ENCODE measurements at regions not wholly inside any gene's neighbourhood (a gene's known extent, or its start where the extent isn't known, plus 50 kb on each side); places are given as distances from the start of the nearest gene placed in this dataset.

DNA sequence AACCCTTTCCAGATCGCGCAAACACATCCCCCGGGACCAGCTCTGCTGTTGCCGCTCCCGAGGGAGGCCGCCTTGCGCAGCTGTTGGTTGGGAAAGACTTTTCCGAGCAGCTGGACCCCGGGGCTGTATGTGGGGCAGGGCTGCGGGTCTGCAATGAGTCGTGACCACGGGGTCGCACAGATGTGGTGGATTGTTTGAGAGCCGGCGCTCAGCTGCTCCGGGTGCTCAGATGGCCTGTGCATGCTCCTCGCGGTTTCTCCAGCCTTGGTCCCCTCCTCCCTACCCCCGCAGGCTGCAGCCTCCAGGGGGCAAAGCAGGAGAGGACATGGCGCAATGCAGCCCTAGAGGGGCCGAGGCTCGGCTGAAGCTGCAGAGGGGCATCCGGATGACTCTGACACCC is 105.2 kb upstream of the OTOS start:
- H3K27me3 Mint-ChIP-seq, result peaks cover 35% of the 10 kb centered on the region
- no peaks in the 10 kb centered on the region for H3K36me3 Mint-ChIP-seq (ENCODE audit: low read depth)
- DNase-seq, result no peak
- no peak for ATAC-seq
- no peaks in the 10 kb centered on the region for H3K4me1 Mint-ChIP-seq
- no peak overlapping the region for H3K27ac Mint-ChIP-seq
- no peak overlapping the region for H3K4me3 Mint-ChIP-seq
- H3K9me3 ChIP-seq (ENCODE audit: control insufficient read depth, low read length, poor library complexity, severe bottlenecking), result no peaks in the 10 kb centered on the region

DNA sequence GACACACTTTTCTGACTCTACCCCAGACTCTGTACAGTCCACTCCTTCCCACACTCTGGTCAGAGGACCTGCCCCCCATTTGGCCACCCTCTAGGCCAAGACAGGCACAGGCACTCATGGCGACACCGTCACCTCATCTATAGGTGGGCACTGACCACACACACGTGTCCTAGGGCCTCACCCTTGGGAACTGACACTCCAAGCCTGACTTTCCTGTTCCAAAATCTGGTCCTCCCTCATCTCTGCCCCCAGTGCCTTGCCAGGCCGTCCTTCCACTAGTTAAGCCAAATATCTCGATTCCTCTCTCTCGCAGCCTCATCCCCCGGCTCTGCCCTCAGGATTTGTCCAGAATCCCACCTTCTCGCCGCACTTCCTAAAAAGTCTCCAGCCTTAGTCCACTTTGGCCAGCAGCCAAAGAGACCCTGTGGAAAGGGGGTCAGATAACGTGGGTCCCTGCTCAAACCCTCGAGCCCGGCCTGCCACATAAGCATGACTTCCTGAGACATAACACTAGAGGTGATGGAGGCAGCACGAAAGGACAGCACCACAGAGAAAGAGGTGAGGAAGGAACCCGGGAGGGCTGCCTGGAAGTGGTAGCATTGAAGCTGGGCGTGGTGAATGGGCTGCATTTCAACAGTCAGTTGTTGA is 105.8 kb upstream of the OTOS start:
- ATAC-seq (no peak), DNase-seq (no peak)
- peaks cover 30% of the 10 kb centered on the region for H3K27me3 Mint-ChIP-seq
- no peak overlapping the region for H3K4me3 Mint-ChIP-seq
- no peak overlapping the region for H3K27ac Mint-ChIP-seq
- H3K9me3 ChIP-seq (ENCODE audit: control insufficient read depth, low read length, poor library complexity, severe bottlenecking), result no peaks in the 10 kb centered on the region
- H3K4me1 Mint-ChIP-seq, result no peaks in the 10 kb centered on the region
- H3K36me3 Mint-ChIP-seq (ENCODE audit: low read depth), result no peaks in the 10 kb centered on the region

DNA sequence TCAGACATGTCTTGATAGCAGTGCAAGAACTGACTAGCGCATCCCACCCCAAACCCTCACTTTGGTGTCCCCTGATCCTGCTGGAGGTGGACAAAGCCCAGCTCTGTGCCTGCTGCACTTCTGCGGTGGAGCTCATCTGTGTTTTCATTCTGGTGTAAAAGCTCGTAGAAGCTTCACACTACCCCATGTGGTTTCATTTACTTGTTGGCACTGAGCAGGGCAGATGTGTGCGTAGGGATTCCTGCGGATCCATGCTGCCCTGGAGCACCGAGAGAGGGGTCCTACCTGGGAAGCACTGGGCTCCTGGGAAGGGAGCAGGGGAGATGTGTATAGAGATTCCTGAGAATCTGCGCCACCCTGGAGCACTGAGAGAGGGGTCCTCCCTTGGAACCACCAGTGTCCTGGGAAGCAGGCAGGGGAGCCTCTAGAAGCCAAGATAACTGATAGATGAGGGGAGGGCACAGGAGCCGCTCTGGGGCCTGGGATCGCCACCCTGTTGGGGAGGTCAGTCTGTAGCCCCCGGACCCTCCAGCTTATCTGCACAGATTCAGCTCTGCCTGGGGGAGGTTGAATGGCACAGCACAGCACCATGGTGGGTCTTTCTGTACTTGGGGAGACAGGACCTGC is 106.9 kb upstream of the OTOS start:
- no peak overlapping the region for H3K27ac Mint-ChIP-seq
- ATAC-seq, result no peak

DNA sequence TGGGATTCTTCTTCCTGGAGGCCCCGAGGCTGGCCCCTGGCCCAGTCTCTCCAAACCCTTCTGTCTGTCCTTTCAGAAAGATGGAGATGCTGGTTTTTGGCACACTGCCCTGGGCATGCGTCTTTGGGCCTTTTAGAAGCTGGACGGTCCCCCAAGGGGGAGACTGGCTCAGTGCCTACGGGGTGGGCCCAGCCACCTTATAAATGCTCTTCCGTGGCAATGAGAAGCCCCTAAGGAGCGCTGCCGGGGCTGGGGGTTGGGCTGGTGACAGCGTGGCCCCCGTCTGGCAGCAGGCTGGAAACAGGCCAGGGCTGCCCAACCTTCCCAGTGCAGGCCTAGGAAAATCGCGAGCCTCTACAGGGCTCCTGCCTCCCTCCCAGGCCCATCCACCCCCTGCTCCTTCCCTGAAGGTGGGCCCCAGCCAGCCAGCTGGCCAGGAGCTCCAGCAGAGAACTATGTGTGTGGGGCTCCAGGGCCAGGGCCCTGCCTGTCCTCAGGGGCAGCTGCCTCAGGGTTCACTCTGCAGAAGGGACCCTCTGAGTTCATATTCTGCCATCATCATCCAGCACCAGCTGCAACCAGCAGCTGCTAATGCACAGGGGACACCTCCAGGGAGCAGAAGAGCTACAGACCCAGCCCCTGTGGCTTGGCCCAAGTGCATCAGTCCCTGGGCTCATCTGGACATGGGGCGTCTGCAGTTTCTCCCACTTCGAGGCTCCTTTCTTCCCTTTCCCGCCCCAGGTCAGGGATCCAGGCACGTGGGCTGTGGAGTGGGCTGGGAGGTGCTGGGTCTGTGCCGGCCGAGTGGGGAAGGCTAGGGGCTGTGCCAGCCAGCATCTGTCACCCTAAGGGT is 107.6 kb upstream of the OTOS start:
- no peak overlapping the region for H3K4me3 Mint-ChIP-seq
- no peaks in the 10 kb centered on the region for H3K9me3 ChIP-seq (ENCODE audit: control insufficient read depth, low read length, poor library complexity, severe bottlenecking)
- ATAC-seq (no peak), DNase-seq (no peak)
- H3K4me1 Mint-ChIP-seq, result no peaks in the 10 kb centered on the region
- H3K36me3 Mint-ChIP-seq (ENCODE audit: low read depth), result no peaks in the 10 kb centered on the region
- no peak overlapping the region for H3K27ac Mint-ChIP-seq
- peaks cover 35% of the 10 kb centered on the region for H3K27me3 Mint-ChIP-seq

More for the DNA sequence above, 106.9 kb upstream of the OTOS start:
- Mint-ChIP-seq H3K4me3 (no peak overlapping the region), H3K36me3 (ENCODE audit: low read depth) (no peaks in the 10 kb centered on the region), H3K27me3 (peaks cover 29% of the 10 kb centered on the region), H3K4me1 (no peaks in the 10 kb centered on the region)
- no peaks in the 10 kb centered on the region for H3K9me3 ChIP-seq (ENCODE audit: control insufficient read depth, low read length, poor library complexity, severe bottlenecking)
- no peak for DNase-seq

DNA sequence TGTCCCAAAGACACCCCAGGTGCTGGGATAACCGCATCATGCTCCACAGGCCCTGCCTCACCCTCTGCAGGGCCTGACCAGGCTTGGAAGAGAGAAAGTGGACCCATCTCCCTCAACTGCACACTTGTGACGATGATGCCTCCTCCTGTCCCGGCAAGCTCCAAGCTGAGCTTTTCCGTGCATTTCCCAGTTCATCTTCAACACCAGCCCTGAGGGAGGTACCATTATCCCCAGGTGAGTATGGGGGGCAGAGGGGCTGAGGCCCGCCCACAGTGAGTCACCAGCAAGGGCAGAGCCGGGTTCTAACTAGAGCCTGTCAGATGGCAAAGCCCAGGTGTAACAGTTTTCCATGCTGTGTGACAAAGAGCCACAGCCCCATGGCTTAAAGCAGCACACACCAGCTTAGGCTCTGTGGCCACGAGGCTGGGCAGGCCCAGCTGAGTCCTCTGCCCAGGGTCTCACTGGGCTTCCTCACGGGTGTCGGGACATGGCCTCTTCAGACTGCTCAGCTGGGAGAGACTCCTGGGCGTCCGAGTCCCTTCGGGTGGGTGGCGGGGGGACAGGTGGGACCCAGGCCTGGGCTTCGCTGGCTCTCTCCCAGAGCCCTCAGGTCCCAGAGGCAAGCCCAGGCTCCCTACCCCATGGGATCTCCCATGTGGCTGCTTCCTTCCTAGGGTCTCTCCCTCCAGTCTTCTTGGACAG is 108.4 kb upstream of the OTOS start:
- DNase-seq (no peak), ATAC-seq (no peak)
- Mint-ChIP-seq H3K4me3 (no peak overlapping the region), H3K27me3 (peaks cover 42% of the 10 kb centered on the region), H3K27ac (no peak overlapping the region), H3K36me3 (ENCODE audit: low read depth) (peaks cover 3% of the 10 kb centered on the region), H3K4me1 (no peaks in the 10 kb centered on the region)
- no peaks in the 10 kb centered on the region for H3K9me3 ChIP-seq (ENCODE audit: control insufficient read depth, low read length, poor library complexity, severe bottlenecking)

DNA sequence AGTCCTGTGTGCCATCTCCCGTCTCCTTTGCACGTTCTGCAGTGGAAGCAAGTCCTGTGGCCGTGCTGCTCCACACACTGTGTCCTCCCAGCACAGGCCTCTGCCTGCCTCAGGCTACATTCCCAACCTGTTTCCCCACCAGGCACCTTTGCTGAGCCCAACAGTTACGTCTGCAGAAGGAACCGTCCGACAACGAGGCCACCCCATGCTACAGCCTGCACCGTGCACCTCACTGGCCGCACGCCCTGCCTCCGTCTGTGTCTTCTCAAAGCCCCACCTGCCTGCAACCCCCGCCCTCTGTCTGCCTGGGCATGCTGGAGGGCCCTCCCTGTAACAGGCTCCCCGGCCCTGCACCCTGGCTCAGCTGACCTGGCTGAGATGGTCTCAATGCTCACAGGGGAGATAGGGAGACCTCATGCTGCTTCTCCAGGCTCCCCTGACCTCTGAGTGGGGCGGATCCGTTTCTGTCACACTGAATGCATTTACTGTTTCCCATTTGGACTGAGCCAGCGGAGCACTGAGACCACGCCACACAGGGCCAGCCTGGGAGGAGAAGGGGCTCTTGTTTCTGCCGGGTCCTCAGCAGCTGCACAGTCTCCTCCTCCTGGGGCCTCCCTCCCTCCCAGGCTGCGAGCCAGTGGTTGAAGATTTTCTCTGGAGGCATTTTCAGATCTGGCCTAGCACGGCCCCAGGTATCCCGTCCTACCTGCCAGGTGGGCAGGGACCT is 109.1 kb upstream of the OTOS start:
- DNase-seq (no peak), ATAC-seq (no peak)
- H3K9me3 ChIP-seq (ENCODE audit: control insufficient read depth, low read length, poor library complexity, severe bottlenecking), result no peaks in the 10 kb centered on the region
- peaks cover 3% of the 10 kb centered on the region for H3K36me3 Mint-ChIP-seq (ENCODE audit: low read depth)
- H3K4me3 Mint-ChIP-seq, result no peak overlapping the region
- H3K27ac Mint-ChIP-seq, result no peak overlapping the region
- H3K4me1 Mint-ChIP-seq, result no peaks in the 10 kb centered on the region
- peaks cover 43% of the 10 kb centered on the region for H3K27me3 Mint-ChIP-seq

DNA sequence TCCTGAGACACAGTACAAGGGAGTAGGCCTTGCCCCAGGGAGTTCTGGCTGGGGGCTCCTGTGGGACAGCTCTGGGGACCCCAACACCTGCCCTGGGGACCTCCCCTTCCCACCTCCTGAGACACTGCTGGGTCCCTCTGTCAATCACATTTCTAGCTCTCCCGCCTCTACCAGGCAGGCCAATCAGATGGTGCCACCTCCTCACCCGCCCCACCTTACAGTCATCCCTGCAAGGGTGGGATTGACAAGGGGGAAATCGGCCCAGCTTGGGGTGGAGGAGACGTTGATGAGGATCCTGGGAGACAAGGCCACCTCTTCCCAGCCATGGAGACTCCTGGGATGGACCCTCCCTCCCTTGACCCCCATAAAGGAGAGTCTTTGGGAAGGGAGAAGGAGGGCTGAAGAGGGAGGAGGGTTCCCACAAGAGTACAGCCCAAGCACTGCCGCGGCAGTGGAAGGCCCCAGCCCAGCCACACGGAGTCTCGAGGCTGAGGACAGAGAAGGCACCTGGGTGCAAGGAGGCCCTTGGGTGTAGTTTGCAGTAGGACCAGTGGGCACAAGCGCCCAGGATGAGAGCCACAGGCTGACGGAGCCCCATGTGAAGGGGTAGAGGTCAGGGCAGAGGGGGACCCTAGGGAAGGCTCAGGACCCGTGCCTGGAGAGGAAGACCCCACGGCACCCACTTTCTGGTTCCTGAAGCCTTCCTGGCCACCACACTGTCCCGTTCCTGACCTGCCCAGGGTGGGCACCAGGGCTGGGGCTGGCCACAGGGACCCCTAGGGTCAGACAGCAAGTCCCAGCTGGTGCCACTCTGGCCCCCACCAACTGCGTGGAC is 109.9 kb upstream of the OTOS start:
- ATAC-seq (no peak), DNase-seq (no peak)
- Mint-ChIP-seq H3K27ac (no peak overlapping the region), H3K36me3 (ENCODE audit: low read depth) (peaks cover 3% of the 10 kb centered on the region), H3K4me3 (no peak overlapping the region), H3K27me3 (peaks cover 42% of the 10 kb centered on the region), H3K4me1 (peaks cover 3% of the 10 kb centered on the region)
- no peaks in the 10 kb centered on the region for H3K9me3 ChIP-seq (ENCODE audit: control insufficient read depth, low read length, poor library complexity, severe bottlenecking)

DNA sequence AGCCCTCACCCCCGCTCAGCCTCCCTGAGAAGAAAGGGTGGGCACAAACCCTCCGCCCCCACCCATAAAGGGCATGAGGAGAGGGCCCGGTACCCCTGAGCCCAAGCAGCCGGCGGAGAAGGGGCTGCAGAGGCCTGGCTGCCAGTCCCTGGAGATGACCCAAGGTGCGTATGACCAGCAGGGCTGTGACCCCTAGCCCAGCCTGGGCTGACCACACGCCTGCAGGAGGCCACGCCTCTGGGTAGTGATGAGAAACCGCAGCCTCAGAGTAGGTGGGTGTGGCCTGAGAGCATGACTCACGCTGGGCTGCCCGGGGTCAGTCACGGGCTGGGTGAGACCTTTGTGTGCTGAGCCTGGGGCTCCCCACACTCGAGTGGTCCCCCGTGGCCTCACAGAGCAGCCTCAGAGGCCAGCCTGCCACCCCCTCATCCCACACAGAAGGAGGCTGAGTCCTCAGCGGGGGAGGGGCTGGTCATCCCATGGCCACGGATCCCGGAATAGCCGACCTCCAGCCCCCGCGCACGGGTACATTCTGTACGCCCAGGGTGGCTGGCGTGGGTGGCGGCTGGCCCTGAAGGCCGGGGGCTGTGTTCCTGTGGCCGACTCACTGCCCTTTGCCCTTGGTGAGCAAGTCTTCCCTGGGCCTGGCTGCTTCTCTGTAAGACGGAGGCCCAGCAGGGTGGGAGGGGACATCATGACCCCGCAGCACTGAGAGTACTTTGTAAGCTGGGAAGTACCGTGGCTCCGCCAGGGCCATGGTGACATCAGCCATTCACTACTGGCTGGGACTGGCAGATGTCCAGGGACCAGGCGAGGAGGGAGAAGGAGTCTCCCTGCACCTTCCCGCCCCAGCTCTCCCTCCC is 110.8 kb upstream of the OTOS start:
- H3K27me3 Mint-ChIP-seq, result peaks cover 42% of the 10 kb centered on the region
- H3K9me3 ChIP-seq (ENCODE audit: control insufficient read depth, low read length, poor library complexity, severe bottlenecking), result no peaks in the 10 kb centered on the region
- DNase-seq (no peak), ATAC-seq (no peak)
- H3K4me1 Mint-ChIP-seq, result peaks cover 3% of the 10 kb centered on the region
- peaks cover 3% of the 10 kb centered on the region for H3K36me3 Mint-ChIP-seq (ENCODE audit: low read depth)
- H3K27ac Mint-ChIP-seq, result no peak overlapping the region
- no peak overlapping the region for H3K4me3 Mint-ChIP-seq

DNA sequence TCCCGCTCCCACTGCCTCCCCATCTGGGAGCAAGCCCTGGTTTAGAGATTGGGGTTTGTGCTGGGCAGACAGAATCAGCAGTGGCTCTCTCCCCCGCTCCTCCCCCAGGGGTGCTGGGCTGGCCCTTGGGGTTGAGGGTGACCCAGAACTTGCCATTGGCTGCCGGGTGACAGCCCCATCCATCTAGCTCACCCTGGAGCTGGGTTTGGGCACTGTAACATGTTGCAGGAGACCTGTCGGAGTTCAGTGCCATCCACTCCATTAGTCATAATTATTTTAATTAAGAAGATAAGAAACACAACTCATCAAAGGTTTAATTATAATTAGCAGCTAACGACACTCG is 111.4 kb upstream of the OTOS start:
- Mint-ChIP-seq H3K36me3 (ENCODE audit: low read depth) (peaks cover 3% of the 10 kb centered on the region), H3K27ac (no peak overlapping the region), H3K27me3 (peaks cover 41% of the 10 kb centered on the region), H3K4me3 (no peak overlapping the region), H3K4me1 (peaks cover 3% of the 10 kb centered on the region)
- DNase-seq (no peak), ATAC-seq (no peak)
- H3K9me3 ChIP-seq (ENCODE audit: control insufficient read depth, low read length, poor library complexity, severe bottlenecking), result no peaks in the 10 kb centered on the region

DNA sequence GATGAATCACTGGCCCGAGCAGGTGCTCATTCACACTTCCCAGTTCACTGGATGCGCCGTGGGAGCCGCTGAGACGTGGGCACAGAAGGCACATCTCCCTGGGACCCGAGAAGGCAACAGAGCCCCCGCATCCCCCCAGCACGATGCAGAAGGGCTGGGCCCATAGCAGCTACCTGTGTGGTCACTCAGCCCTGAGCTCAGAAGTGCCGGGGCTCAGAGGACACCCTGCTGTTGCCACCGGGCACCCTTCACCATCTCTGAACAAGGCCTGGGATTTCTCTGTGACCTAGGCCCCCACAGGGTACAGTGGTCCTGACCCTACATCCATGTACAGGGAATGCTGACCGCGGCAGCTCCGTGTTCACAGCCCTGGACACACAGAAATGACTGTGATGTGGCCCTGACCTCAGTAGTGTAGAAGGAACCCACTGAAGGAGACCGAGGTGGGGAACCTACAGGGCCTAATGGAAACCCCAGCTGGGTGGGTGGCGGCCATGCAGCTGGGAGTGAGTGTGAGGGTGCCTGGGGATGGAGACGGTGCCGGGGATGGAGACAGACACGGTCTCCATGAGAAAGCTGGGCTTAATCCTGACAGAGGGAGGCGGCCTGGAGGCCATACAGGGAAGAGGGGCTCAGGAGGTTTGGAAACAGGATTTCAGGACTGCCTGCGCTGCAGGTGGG is 111.9 kb upstream of the OTOS start:
- no peaks in the 10 kb centered on the region for H3K9me3 ChIP-seq (ENCODE audit: control insufficient read depth, low read length, poor library complexity, severe bottlenecking)
- H3K27ac Mint-ChIP-seq, result no peak overlapping the region
- peaks cover 41% of the 10 kb centered on the region for H3K27me3 Mint-ChIP-seq
- ATAC-seq (no peak), DNase-seq (no peak)
- H3K4me1 Mint-ChIP-seq, result peaks cover 3% of the 10 kb centered on the region
- H3K4me3 Mint-ChIP-seq, result no peak overlapping the region
- H3K36me3 Mint-ChIP-seq (ENCODE audit: low read depth), result peaks cover 3% of the 10 kb centered on the region

DNA sequence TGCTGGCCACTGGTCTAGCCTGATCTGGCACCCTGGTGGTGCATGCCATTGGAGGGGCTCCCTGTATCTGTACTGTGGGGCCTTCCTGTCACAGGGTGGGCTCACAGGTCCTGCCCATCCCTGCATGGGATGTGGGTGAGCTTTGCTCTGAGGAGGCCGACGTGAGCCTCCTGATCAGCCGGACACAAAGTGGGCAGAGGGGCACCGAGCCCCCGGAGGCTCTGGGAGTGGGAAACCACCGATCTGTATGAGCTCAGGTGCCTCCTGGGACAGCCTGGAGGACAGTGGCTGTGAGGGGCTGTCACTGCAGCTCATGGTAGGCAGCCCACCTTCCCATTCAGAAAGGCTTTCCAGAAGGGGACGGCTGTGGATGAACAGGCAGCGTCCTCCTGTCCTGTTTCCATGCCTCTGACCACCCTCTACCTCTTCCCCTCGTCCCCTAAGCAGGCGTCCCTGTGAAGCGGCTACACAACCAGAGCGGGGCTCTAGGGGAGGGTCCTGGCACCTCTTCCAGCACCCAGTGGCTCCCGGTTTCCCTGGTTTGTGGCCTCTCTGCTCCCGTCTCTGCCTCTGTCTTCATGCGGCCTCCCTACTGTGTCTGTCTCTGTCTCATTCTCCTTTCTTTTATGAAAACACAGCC is 112.5 kb upstream of the OTOS start:
- Mint-ChIP-seq H3K27ac (no peak overlapping the region), H3K4me1 (peaks cover 3% of the 10 kb centered on the region), H3K4me3 (no peak overlapping the region), H3K27me3 (peaks cover 48% of the 10 kb centered on the region), H3K36me3 (ENCODE audit: low read depth) (peaks cover 3% of the 10 kb centered on the region)
- H3K9me3 ChIP-seq (ENCODE audit: control insufficient read depth, low read length, poor library complexity, severe bottlenecking), result no peaks in the 10 kb centered on the region
- ATAC-seq, result no peak
- DNase-seq, result no peak

Measured in T-helper 17 cell (primary cell).